ENCODE measurements at regions not wholly inside any gene's neighbourhood (a gene's known extent, or its start where the extent isn't known, plus 50 kb on each side); places are given as distances from the start of the nearest gene placed in this dataset.

DNA sequence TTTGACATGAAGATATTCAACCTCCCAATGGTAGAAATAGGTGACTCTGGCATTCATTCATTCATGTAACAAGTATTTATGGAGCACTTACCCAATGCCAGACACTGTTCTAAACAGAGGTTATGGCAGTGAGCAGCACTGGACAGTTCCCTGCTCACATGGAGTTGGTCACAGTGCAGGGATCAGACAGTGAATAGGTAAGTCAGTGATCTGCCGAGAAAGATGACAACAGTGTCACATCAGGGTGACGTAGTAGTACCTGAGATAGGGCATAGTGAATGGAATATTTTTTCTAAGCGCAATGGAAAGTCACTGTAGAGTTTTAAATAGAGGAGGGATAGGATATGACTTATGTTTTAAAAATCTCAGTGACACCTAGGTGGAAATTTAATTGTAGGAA, 791.4 kb upstream of the RBFOX1 start:
- ATAC-seq (replicated peaks in 1 of 2) (no peak), DNase-seq (no peak)
- no peaks in the 10 kb centered on the region for H3K27me3 Mint-ChIP-seq (ENCODE audit: low read depth)
- no peaks in the 10 kb centered on the region for H3K36me3 Mint-ChIP-seq (ENCODE audit: insufficient read depth in 2 of 2)
- peaks cover 3 to 6% of the 10 kb centered on the region in 2 donors for H3K9me3 Mint-ChIP-seq
- H3K4me1 Mint-ChIP-seq (ENCODE audit: low read depth), result no peaks in the 10 kb centered on the region
- no peak overlapping the region for H3K27ac Mint-ChIP-seq
- H3K4me3 Mint-ChIP-seq, result no peak overlapping the region

DNA sequence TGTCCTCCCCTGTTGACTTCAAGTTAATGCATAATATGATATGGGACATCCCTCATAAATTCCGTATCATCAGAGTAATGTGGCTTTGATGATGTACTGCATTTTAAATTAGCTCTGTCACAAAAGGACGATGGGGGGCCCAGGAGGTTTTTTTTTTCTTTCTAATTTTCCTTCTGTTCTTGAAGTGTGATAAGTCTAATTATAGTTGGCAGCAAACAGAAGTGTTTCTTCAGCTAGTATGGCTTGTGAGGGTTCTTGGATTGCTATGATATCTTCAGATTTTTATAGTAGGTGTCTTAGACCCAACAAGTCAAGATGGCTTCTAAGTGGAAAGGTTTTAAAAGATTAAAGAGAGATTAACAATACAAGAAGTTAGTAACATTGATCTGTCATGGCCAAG, 796.2 kb upstream of the RBFOX1 start:
- ATAC-seq (replicated peaks in 1 of 2) (no peak), DNase-seq (no peak)
- H3K27me3 Mint-ChIP-seq (ENCODE audit: low read depth), result no peaks in the 10 kb centered on the region
- peaks cover 5 to 10% of the 10 kb centered on the region in 2 donors for H3K9me3 Mint-ChIP-seq
- no peaks in the 10 kb centered on the region for H3K4me1 Mint-ChIP-seq (ENCODE audit: low read depth)
- no peak overlapping the region for H3K4me3 Mint-ChIP-seq
- no peak overlapping the region for H3K27ac Mint-ChIP-seq
- no peaks in the 10 kb centered on the region for H3K36me3 Mint-ChIP-seq (ENCODE audit: insufficient read depth in 2 of 2)

DNA sequence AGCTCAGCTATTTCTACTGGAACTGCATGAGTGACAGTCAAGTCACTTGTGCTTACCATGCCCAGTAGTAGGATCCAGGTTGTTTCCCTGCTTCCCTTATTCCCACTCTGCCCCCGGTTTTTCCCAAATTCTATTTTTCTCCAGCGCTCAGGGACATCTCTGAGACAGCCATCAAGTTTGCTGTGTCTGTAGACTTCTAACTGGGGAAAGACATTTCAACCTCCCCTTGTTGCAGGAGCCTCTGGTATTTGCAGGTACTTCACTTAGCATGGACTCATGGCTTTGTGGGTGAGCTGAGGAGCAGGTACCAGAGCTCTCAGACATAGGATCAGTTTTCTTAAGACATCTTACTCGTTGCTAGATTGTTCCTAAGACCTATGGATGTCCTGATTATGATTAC, 801.6 kb upstream of the RBFOX1 start:
- H3K36me3 Mint-ChIP-seq (ENCODE audit: insufficient read depth in 2 of 2), result no peaks in the 10 kb centered on the region
- ATAC-seq (replicated peaks in 1 of 2) (no peak), DNase-seq (no peak)
- peaks cover 9 to 15% of the 10 kb centered on the region in 2 donors for H3K9me3 Mint-ChIP-seq
- H3K27me3 Mint-ChIP-seq (ENCODE audit: low read depth), result no peaks in the 10 kb centered on the region
- H3K27ac Mint-ChIP-seq, result no peak overlapping the region
- H3K4me1 Mint-ChIP-seq (ENCODE audit: low read depth), result no peaks in the 10 kb centered on the region
- no peak overlapping the region for H3K4me3 Mint-ChIP-seq

DNA sequence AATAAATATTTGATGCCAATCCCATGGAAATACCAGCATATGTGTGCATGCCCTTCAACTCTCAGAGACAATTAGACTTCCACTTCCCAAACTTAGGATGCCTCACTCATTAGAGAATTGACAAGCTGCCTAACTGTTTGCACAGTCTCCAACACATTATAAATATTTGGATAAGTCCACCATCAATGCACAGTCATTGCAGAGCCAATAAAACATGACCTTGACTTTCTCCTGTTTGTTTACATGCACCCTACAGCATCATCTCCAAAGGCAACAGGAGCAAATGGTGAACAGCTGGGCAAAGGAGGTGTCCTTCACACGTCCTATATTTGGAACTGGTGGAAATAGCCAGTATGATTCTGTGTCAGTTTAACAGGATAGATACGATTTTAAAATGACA, 804.4 kb upstream of the RBFOX1 start:
- Mint-ChIP-seq H3K27ac (no peak overlapping the region), H3K4me1 (ENCODE audit: low read depth) (no peaks in the 10 kb centered on the region), H3K9me3 (peaks cover 13 to 16% of the 10 kb centered on the region in 2 donors), H3K36me3 (ENCODE audit: insufficient read depth in 2 of 2) (peaks cover 0 to 2% of the 10 kb centered on the region in 2 donors), H3K4me3 (no peak overlapping the region), H3K27me3 (ENCODE audit: low read depth) (no peaks in the 10 kb centered on the region)
- no peak for DNase-seq
- no peak for ATAC-seq (replicated peaks in 1 of 2)

DNA sequence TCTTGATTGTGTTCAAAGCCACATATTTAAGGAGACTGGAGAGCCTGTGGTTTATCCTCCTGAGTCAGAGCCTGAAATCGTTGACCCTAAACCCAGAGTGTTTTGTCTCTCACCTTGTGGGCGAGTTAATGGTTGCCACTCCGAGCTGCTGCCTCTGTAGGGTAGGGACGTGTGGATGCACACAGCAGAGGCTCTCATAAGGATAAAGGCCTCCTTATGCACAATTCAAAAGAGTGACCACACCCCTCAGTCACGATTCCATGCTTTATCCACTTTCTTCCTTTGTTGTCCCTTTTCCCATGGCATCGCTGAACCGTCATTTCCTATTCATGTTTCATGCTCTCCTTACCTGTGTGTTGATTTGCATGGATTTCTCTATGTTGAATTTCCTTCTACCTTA, 805.0 kb upstream of the RBFOX1 start:
- H3K27me3 Mint-ChIP-seq (ENCODE audit: low read depth), result no peaks in the 10 kb centered on the region
- H3K4me1 Mint-ChIP-seq (ENCODE audit: low read depth), result no peaks in the 10 kb centered on the region
- H3K9me3 Mint-ChIP-seq, result peaks cover 8 to 13% of the 10 kb centered on the region in 2 donors
- peaks cover 0 to 2% of the 10 kb centered on the region in 2 donors for H3K36me3 Mint-ChIP-seq (ENCODE audit: insufficient read depth in 2 of 2)
- no peak overlapping the region for H3K27ac Mint-ChIP-seq
- H3K4me3 Mint-ChIP-seq, result no peak overlapping the region
- ATAC-seq (replicated peaks in 1 of 2) (no peak), DNase-seq (no peak)

DNA sequence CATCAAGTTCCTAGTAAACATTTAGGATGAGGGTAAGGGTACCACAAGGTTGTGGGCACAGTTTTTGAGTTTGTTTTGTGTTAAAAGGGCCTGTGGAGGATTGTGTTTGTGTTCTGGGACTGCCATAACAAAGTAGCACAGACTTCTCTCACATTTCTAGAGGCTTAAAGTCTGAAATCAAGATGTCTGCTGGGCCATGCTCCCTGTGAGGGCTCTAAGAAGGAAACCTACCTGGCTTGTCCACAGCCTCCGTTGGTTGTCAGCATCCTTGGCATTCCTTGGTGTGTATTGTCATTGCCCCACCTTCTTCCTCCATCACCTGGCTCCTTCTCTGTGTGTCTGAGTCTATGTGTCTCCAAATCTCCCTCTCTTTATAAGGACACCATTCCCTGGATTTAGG, 808.1 kb upstream of the RBFOX1 start:
- no peak overlapping the region for H3K27ac Mint-ChIP-seq
- H3K36me3 Mint-ChIP-seq (ENCODE audit: insufficient read depth in 2 of 2), result peaks cover 0 to 2% of the 10 kb centered on the region in 2 donors
- DNase-seq, result no peak

DNA sequence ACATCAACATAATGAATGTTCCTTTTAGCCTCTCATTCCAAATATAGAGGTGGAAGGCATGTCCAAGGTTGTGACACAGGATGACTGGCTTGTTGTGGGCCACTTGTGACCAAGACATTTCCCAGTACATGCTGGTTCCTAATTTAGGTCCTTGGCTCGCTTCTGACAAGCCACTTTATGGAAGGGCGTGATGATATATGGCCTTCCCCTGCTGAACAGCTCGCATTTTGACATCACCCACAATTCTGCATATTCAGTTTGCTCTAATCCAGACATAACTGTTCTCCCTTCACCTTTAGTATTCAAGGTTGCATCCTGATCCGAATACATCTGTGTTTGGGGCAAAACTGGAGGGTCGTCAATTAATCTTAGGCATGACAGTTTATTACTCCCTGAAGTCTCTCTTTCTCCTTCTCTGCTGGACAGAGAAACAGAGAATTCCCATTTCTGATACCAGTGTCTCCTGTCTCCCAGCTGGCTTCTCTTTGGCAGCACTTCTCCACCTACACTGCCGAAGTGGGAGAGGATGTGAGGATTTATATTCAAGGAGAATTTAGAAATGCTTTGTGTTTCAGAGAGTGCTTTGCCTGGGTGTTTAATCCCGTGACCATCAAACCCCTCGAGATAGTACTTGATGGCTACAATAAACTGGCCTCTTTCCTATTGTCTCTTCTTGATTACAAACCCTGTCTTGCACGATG, 815.5 kb upstream of the RBFOX1 start:
- Mint-ChIP-seq H3K9me3 (peaks cover 9 to 11% of the 10 kb centered on the region in 2 donors), H3K4me3 (no peak overlapping the region), H3K4me1 (ENCODE audit: low read depth) (no peaks in the 10 kb centered on the region), H3K27ac (no peak overlapping the region), H3K27me3 (ENCODE audit: low read depth) (no peaks in the 10 kb centered on the region), H3K36me3 (ENCODE audit: insufficient read depth in 2 of 2) (peaks cover 0 to 2% of the 10 kb centered on the region in 2 donors)
- DNase-seq (no peak), ATAC-seq (replicated peaks in 1 of 2) (no peak)

More for the DNA sequence above, 808.1 kb upstream of the RBFOX1 start:
- H3K9me3 Mint-ChIP-seq, result peaks cover 7 to 11% of the 10 kb centered on the region in 2 donors
- no peaks in the 10 kb centered on the region for H3K27me3 Mint-ChIP-seq (ENCODE audit: low read depth)
- no peak overlapping the region for H3K4me3 Mint-ChIP-seq
- no peak for ATAC-seq (replicated peaks in 1 of 2)
- H3K4me1 Mint-ChIP-seq (ENCODE audit: low read depth), result no peaks in the 10 kb centered on the region

DNA sequence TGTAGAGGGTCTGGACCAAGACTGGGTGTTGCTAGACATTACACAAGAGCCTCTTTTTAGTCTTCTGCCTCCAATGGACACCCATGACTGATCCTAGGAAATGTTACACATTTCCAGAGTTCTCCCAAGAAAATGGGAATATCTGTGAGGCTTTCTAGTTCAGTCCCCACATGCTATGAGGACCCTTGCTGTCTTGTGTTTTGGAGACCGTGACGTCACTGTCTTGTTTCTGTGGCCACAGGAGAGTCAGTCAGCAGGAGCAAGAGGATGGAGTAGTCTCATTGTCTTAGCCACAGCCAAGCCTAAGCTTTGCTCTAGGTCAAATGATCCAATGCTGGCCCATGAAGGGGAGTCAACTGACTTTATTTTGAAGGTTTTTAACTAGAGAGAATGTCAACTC, 820.1 kb upstream of the RBFOX1 start:
- H3K4me3 Mint-ChIP-seq, result no peak overlapping the region
- no peak overlapping the region for H3K27ac Mint-ChIP-seq
- DNase-seq (no peak), ATAC-seq (replicated peaks in 1 of 2) (no peak)
- no peaks in the 10 kb centered on the region for H3K27me3 Mint-ChIP-seq (ENCODE audit: low read depth)
- H3K9me3 Mint-ChIP-seq, result peaks cover 6 to 9% of the 10 kb centered on the region in 2 donors
- H3K36me3 Mint-ChIP-seq (ENCODE audit: insufficient read depth in 2 of 2), result peaks cover 0 to 2% of the 10 kb centered on the region in 2 donors
- H3K4me1 Mint-ChIP-seq (ENCODE audit: low read depth), result no peaks in the 10 kb centered on the region

DNA sequence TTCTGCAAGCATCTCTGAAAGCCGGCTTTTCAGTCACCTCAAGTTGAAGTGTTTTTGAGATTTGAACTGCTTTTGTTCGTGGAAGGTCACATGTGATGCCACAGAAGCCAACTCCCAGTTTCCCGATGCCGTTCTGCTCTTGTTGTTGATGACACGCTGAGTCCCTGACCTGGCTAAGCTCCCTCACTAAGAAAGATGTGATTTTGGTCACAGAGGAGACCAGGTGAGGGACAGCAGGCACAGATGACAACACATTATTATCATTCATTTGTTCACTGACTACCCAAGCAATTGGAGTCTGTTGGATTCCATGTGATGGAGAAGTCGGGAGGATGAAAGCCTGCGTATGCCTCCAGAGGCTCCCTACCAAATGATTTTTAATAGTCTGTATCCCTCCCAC, 822.4 kb upstream of the RBFOX1 start:
- H3K36me3 Mint-ChIP-seq (ENCODE audit: insufficient read depth in 2 of 2), result peaks cover 0 to 2% of the 10 kb centered on the region in 2 donors
- no peak for ATAC-seq (replicated peaks in 1 of 2)
- H3K9me3 Mint-ChIP-seq, result peaks cover 7 to 13% of the 10 kb centered on the region in 2 donors
- H3K4me3 Mint-ChIP-seq, result no peak overlapping the region
- H3K27ac Mint-ChIP-seq, result no peak overlapping the region
- DNase-seq, result no peak
- no peaks in the 10 kb centered on the region for H3K27me3 Mint-ChIP-seq (ENCODE audit: low read depth)
- no peaks in the 10 kb centered on the region for H3K4me1 Mint-ChIP-seq (ENCODE audit: low read depth)

DNA sequence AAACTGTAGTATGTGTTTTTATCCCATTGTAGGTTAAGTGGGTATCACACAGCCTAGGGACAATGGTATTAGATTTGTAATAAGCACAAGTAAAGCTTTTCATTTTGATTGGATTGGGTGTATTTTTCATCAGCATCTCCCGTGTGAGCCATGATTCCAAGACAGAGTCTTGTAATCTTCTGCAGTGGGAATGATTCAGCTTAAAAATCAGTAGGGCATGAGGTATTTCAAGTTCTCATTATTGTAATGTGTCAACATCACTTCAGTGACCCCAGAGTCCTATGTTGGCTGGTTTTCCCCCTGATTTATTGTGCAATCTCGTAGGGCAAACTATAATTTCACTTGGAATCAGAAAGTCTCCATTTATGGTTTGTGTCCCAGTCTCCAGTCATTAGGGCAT, 833.2 kb upstream of the RBFOX1 start:
- ATAC-seq (replicated peaks in 1 of 2) (peak in 1 of 2 donors; percentile 19), DNase-seq (no peak)
- Mint-ChIP-seq H3K4me3 (no peak overlapping the region), H3K36me3 (ENCODE audit: insufficient read depth in 2 of 2) (peaks cover 0 to 2% of the 10 kb centered on the region in 2 donors), H3K4me1 (ENCODE audit: low read depth) (no peaks in the 10 kb centered on the region), H3K9me3 (peaks cover 3 to 6% of the 10 kb centered on the region in 2 donors), H3K27ac (no peak overlapping the region), H3K27me3 (ENCODE audit: low read depth) (no peaks in the 10 kb centered on the region)

DNA sequence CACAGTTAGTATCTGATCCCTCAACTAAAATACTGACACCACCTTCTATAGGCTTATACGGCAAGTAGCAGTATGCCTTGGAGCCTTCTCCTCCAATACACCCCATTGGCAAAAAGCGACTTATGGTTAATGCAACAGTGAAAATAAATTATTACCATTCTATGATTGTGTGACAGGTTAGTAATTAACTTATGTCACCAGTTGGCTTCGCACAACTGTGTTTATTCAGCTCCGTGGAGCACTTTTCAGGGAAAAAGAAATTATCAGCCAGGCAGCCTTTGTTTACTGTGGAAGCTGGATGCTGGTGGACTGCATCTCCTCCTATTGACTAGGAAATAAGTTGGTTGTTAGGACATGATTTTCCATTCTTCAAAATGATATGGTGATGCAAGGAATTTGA, 833.8 kb upstream of the RBFOX1 start:
- ATAC-seq (replicated peaks in 1 of 2), result no peak
- Mint-ChIP-seq H3K27ac (no peak overlapping the region), H3K4me1 (ENCODE audit: low read depth) (no peaks in the 10 kb centered on the region), H3K9me3 (peaks cover 3 to 6% of the 10 kb centered on the region in 2 donors), H3K4me3 (no peak overlapping the region), H3K27me3 (ENCODE audit: low read depth) (no peaks in the 10 kb centered on the region), H3K36me3 (ENCODE audit: insufficient read depth in 2 of 2) (peaks cover 0 to 2% of the 10 kb centered on the region in 2 donors)
- no peak for DNase-seq

DNA sequence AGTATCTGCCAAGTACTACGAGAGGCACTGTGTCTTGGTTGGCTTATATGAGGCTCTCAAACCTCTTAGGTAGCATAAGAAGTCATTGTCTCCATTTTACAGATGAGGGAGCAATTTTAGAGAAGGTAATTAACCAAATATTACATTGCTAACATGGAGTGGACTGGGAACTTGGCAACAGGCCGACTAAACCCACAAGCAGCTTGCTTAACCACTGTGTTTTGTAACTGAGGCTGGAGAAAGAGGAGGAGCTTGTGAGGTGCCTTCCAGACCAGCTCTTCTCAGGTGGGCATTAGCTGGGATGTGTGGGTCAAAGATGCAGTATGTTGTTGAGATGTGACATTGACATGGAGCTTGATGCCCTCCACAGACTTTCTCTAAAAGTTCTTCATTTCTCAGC, 835.6 kb upstream of the RBFOX1 start:
- DNase-seq, result no peak
- Mint-ChIP-seq H3K36me3 (ENCODE audit: insufficient read depth in 2 of 2) (peaks cover 0 to 2% of the 10 kb centered on the region in 2 donors), H3K4me3 (no peak overlapping the region), H3K27ac (no peak overlapping the region), H3K9me3 (peaks cover 3 to 7% of the 10 kb centered on the region in 2 donors), H3K4me1 (ENCODE audit: low read depth) (no peaks in the 10 kb centered on the region), H3K27me3 (ENCODE audit: low read depth) (no peaks in the 10 kb centered on the region)
- ATAC-seq (replicated peaks in 1 of 2), result no peak

DNA sequence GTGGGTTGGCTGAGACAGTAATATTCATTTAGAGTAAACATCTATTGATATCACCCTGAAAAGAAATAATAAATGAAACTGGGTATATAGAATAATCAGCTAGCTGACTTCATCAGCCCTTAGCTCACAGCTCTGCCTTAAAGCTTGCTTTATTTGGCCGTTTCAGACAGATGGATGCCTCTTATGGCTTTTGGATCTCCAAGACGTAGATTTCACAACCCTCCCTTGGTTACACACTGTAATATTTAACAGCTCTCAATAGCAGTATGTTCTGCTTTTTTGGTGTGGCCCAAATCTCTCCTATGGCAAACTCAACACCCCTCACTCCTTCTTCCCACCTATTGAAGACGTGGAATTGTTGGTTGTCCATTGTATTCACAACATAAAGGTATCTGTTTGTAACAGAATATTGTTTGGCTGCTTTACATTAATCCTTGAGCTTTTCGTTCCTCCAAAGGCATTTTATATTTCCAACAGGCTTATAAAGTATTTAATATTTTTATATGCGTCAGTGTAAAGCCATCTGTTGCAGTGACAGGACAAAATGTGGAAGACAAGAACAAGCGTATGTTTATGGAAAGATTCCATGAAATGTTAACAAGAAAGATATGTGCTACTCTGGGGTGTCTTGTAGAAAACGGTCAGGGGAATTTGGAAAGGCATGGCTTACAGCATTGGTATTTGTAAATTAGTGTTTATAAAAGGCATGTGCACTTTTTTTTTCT, 837.0 kb upstream of the RBFOX1 start:
- Mint-ChIP-seq H3K4me1 (ENCODE audit: low read depth) (no peaks in the 10 kb centered on the region), H3K27me3 (ENCODE audit: low read depth) (no peaks in the 10 kb centered on the region), H3K36me3 (ENCODE audit: insufficient read depth in 2 of 2) (no peaks in the 10 kb centered on the region), H3K9me3 (peaks cover 1 to 4% of the 10 kb centered on the region in 2 donors), H3K27ac (no peak overlapping the region), H3K4me3 (no peak overlapping the region)
- no peak for ATAC-seq (replicated peaks in 1 of 2)
- DNase-seq, result no peak
